ENCODE measurements at regions not wholly inside any gene's neighbourhood (a gene's known extent, or its start where the extent isn't known, plus 50 kb on each side); places are given as distances from the start of the nearest gene placed in this dataset.

DNA sequence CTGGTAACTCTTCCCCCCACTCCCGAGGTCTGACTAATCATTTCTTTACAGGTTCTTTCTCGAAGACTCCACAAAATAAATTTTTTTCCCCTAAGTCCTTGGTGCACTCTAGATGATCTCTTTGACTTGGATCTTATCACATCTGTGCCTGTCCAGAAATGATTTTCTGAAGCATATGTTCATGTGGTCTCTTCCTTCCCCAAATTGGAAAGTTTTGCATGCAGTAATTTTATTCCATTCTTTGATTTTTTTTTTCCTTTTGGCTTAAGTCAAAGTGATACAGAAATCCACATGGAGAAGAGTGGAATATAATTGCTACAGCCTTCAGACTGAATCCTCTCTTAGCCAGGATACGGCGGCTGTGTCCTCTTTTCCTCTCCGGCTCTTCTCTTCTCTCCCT, 213.3 kb downstream of the BMP4 start:
- TF ChIP-seq CTCF (conservative IDR thresholded peaks at IDR 0.05) (no peak), EZH2 (IDR thresholded peaks at IDR 0.05; ENCODE audit: low read depth) (no peak)
